Loucy (cell line): ENCODE measurements at regions not wholly inside any gene's neighbourhood (a gene's known extent, or its start where the extent isn't known, plus 50 kb on each side); places are given as distances from the start of the nearest gene placed in this dataset.
"Not testable (repeated sequence)": the region's sequence is repeated elsewhere in the genome, so short reads cannot be mapped to it uniquely, and the experiment has no call there.

ENCODE experiments used
- H2AFZ ChIP-seq: fragments of 200-600 bp; sonication (generic); 2 replicates; pipeline ENCODE4 v1.6.0; 2016; ENCODE audit warnings: antibody characterized with exemption, mild to moderate bottlenecking, low read length, moderate library complexity
- H3F3A ChIP-seq: fragments of 200-600 bp; 2 replicates; pipeline ENCODE4 v1.6.0; 2016; ENCODE audit warnings: antibody characterized with exemption, low read depth, mild to moderate bottlenecking
- H3K27me3 ChIP-seq: fragments of 200-600 bp; sonication (generic); 2 replicates; pipeline ENCODE4 v1.6.1; 2014; ENCODE audit warnings: low read length, mild to moderate bottlenecking; ENCODE audit not compliant: insufficient read depth, poor library complexity, severe bottlenecking
- H3K36me3 ChIP-seq: fragments of 200-600 bp; sonication (generic); 2 replicates; pipeline ENCODE4 v1.6.1; 2016; ENCODE audit warnings: low read length; ENCODE audit not compliant: insufficient read depth
- H3K4me1 ChIP-seq: fragments of 200-600 bp; sonication (generic); 2 replicates; pipeline ENCODE4 v1.5.1; 2014; ENCODE audit warnings: low read length, mild to moderate bottlenecking; ENCODE audit not compliant: insufficient read depth, poor library complexity, severe bottlenecking
- H3K4me2 ChIP-seq: fragments of 200-600 bp; sonication (generic); 2 replicates; pipeline ENCODE4 v1.6.0; 2014; ENCODE audit warnings: antibody characterized with exemption, low read length, low read depth, mild to moderate bottlenecking; ENCODE audit not compliant: poor library complexity, severe bottlenecking
- H3K4me3 ChIP-seq: fragments of 200-600 bp; sonication (generic); 2 replicates; pipeline ENCODE4 v1.5.1; 2014; ENCODE audit warnings: low read length, mild to moderate bottlenecking, mixed read lengths; ENCODE audit not compliant: poor library complexity, severe bottlenecking
- H3K79me2 ChIP-seq: fragments of 200-600 bp; sonication (generic); 2 replicates; pipeline ENCODE4 v1.6.1; 2014; ENCODE audit warnings: low read length; ENCODE audit not compliant: insufficient read depth
- H3K9ac ChIP-seq: fragments of 200-600 bp; sonication (generic); 2 replicates; pipeline ENCODE4 v1.6.0; 2014; ENCODE audit warnings: mild to moderate bottlenecking, low read depth, low read length, moderate library complexity; ENCODE audit not compliant: poor library complexity, severe bottlenecking
- H3K9me2 ChIP-seq: fragments of 200-600 bp; sonication (generic); replicated peaks from 2 replicates; pipeline ENCODE4 v1.6.1; 2016; ENCODE audit warnings: low read depth, low read length, mixed read lengths
- H3K9me3 ChIP-seq: fragments of 200-600 bp; sonication (generic); 2 replicates; pipeline ENCODE4 v1.6.1; 2014; ENCODE audit warnings: mild to moderate bottlenecking, antibody characterized with exemption, low read length, low read depth; ENCODE audit not compliant: insufficient read depth
- H4K20me1 ChIP-seq: fragments of 200-600 bp; sonication (generic); 2 replicates; pipeline ENCODE4 v1.6.0; 2014; ENCODE audit warnings: antibody characterized with exemption, low read length, mild to moderate bottlenecking; ENCODE audit not compliant: insufficient read depth, poor library complexity, severe bottlenecking
- CTCF ChIP-seq: fragments of 200-600 bp; sonication (generic); conservative IDR thresholded peaks from 2 replicates; pipeline ENCODE4 v1.5.1; 2014; ENCODE audit warnings: mild to moderate bottlenecking, antibody characterized with exemption, low read length
- EZH2phosphoT487 ChIP-seq: fragments of 200-600 bp; IDR thresholded peaks from 2 replicates; pipeline ENCODE4 v1.6.1; 2018; ENCODE audit warnings: antibody characterized with exemption, mild to moderate bottlenecking, moderate library complexity, borderline replicate concordance

GRCh38 chr1:187844313-187844712 is 1015.6 kb downstream of the PLA2G4A start:
- Histone ChIP-seq H3K36me3 (no peaks in the 10 kb centered on the region), H3K4me3 (no peak overlapping the region), H3K4me1 (no peaks in the 10 kb centered on the region), H3K27me3 (no peaks in the 10 kb centered on the region), H3K9me2 (no peaks in the 10 kb centered on the region), H2AFZ (no peak overlapping the region), H3K4me2 (no peak overlapping the region), H4K20me1 (no peaks in the 10 kb centered on the region), H3K79me2 (no peaks in the 10 kb centered on the region), H3K9ac (no peak overlapping the region), H3K9me3 (no peaks in the 10 kb centered on the region), H3F3A (no peaks in the 10 kb centered on the region)
- TF ChIP-seq CTCF (no peak), EZH2phosphoT487 (no peak)

GRCh38 chr1:187847531-187847930 is 1018.8 kb downstream of the PLA2G4A start:
- Histone ChIP-seq H3K27me3 (no peaks in the 10 kb centered on the region), H4K20me1 (no peaks in the 10 kb centered on the region), H3K4me2 (no peak overlapping the region)

GRCh38 chr1:187848321-187848720 is 1019.6 kb downstream of the PLA2G4A start:
- H3K36me3 ChIP-seq = no peaks in the 10 kb centered on the region
- H3K79me2 ChIP-seq = no peaks in the 10 kb centered on the region
- no peaks in the 10 kb centered on the region for H3K9me2 ChIP-seq
- H3K9me3 ChIP-seq = no peaks in the 10 kb centered on the region
- no peak overlapping the region for H3K4me3 ChIP-seq
- H3K9ac ChIP-seq = no peak overlapping the region
- H4K20me1 ChIP-seq = no peaks in the 10 kb centered on the region
- no peaks in the 10 kb centered on the region for H3K4me1 ChIP-seq
- H2AFZ ChIP-seq = no peak overlapping the region
- no peaks in the 10 kb centered on the region for H3F3A ChIP-seq
- H3K4me2 ChIP-seq = no peak overlapping the region
- H3K27me3 ChIP-seq = no peaks in the 10 kb centered on the region
- TF ChIP-seq CTCF (no peak), EZH2phosphoT487 (no peak)

More at GRCh38 chr1:187847531-187847930, 1018.8 kb downstream of the PLA2G4A start:
- no peaks in the 10 kb centered on the region for H3K79me2 ChIP-seq
- no peaks in the 10 kb centered on the region for H3F3A ChIP-seq
- no peaks in the 10 kb centered on the region for H3K4me1 ChIP-seq
- TF ChIP-seq EZH2phosphoT487 (no peak), CTCF (no peak)
- H3K9me3 ChIP-seq = no peaks in the 10 kb centered on the region
- no peak overlapping the region for H2AFZ ChIP-seq
- no peak overlapping the region for H3K4me3 ChIP-seq
- H3K36me3 ChIP-seq = no peaks in the 10 kb centered on the region
- H3K9me2 ChIP-seq = no peaks in the 10 kb centered on the region
- no peak overlapping the region for H3K9ac ChIP-seq

- not testable (repeated sequence) for H3K4me2 ChIP-seq, H3K4me3 ChIP-seq, H2AFZ ChIP-seq, H3K9me3 ChIP-seq, H3K27me3 ChIP-seq, H4K20me1 ChIP-seq, H3K9ac ChIP-seq, H3K9me2 ChIP-seq, H3F3A ChIP-seq, H3K36me3 ChIP-seq, H3K79me2 ChIP-seq, H3K4me1 ChIP-seq
Observed at GRCh38 chr1:187850146-187850545, 1021.4 kb downstream of the PLA2G4A start.
